K562 (cell line): ENCODE measurements at regions not wholly inside any gene's neighbourhood (a gene's known extent, or its start where the extent isn't known, plus 50 kb on each side); places are given as distances from the start of the nearest gene placed in this dataset.

Experiments used
- ATAC-seq: fragments of 200-7000 bp; cut with Tn5 transposase; 3 replicates; pipeline ENCODE4 v1.9.1; 2020; ENCODE audit warnings: moderate library complexity
- BruUV-seq: library from RNA; stranded (reverse); fragments of 400-500 nt; replicated peaks from 2 replicates; lab custom pipeline; 2021; lab: Mats Ljungman, UMichigan
- CTCF ChIA-PET: fragments of 300-600 bp; formaldehyde crosslinking; extraction: SDS; loops from one replicate; lab custom pipeline; 2021; ENCODE audit warnings: low intra/inter-chr PET ratio; lab: Yijun Ruan, JAX
- POLR2A ChIA-PET: fragments of 300-600, 350-650 bp; sonication (Branson Sonifier 250); formaldehyde crosslinking; extraction: SDS; loops from one replicate; lab custom pipeline; 2021; ENCODE audit warnings: antibody characterized with exemption, inconsistent platforms; lab: Yijun Ruan, JAX
- DNase-seq, 4 experiments: peaks; one replicate each; pipeline versions ENCODE4 v3.0.0 to v3.0.0-alpha.2; 2011 to 2018; ENCODE audit warnings: low spot score in 3 of 4, mixed read lengths in 3 of 4; ENCODE audit errors: extremely low read depth in 1 of 4
- FAIRE-seq: peaks from 2 replicates; lab custom pipeline; 2011; peaks lifted over from hg19 to GRCh38; lab: Jason Lieb, UNC
- H2AFZ ChIP-seq: 2 replicates; pipeline ENCODE4 v1.6.0; 2011; ENCODE audit warnings: low read depth, low read length, control low read depth, inconsistent platforms
- H3K27ac ChIP-seq: fragments of 200-600 bp; 3 replicates; pipeline ENCODE4 v1.8.0; 2011; ENCODE audit warnings: low read depth, mild to moderate bottlenecking, control low read depth, inconsistent platforms, low read length, moderate library complexity, mixed read lengths; ENCODE audit errors: extremely low read depth
- H3K27me3 ChIP-seq, 2 experiments: fragments of 300-600 bp in 1 of 2; 2 replicates in 1 of 2; 3 replicates in 1 of 2; pipeline versions ENCODE4 v1.6.0 to v1.8.0; 2011; ENCODE audit warnings: inconsistent platforms in 2 of 2, low read length in 2 of 2, mild to moderate bottlenecking in 1 of 2, mixed read lengths in 1 of 2, moderate library complexity in 1 of 2; ENCODE audit not compliant: control insufficient read depth in 2 of 2, insufficient read depth in 2 of 2
- H3K36me3 ChIP-seq: fragments of 300-600 bp; 3 replicates; pipeline ENCODE4 v1.8.0; 2011; ENCODE audit warnings: mild to moderate bottlenecking, low read length, inconsistent platforms; ENCODE audit not compliant: control insufficient read depth, insufficient read depth
- H3K4me1 ChIP-seq, 2 experiments: fragments of 200-600 bp in 1 of 2; replicated peaks in 1 of 2; 2 replicates in 1 of 2; 3 replicates in 1 of 2; pipeline versions ENCODE4 v1.5.1 to v1.8.0; 2011; ENCODE audit warnings: inconsistent platforms in 2 of 2, low read length in 2 of 2, mild to moderate bottlenecking in 1 of 2, mixed read lengths in 1 of 2, moderate library complexity in 1 of 2; ENCODE audit not compliant: control insufficient read depth in 2 of 2, insufficient read depth in 2 of 2
- H3K4me2 ChIP-seq: 2 replicates; pipeline ENCODE4 v1.6.1; 2011; ENCODE audit warnings: low read length, control low read depth, inconsistent platforms, mixed read lengths; ENCODE audit not compliant: insufficient read depth
- H3K4me3 ChIP-seq: fragments of 200-600 bp; sonication (generic), shearing (Covaris generic); 2 replicates; pipeline ENCODE4 v1.5.1; 2016; ENCODE audit warnings: control low read depth, inconsistent platforms
- H3K79me2 ChIP-seq: fragments of 200-600 bp; 3 replicates; pipeline ENCODE4 v1.8.0; 2011; ENCODE audit warnings: low read length, inconsistent platforms; ENCODE audit not compliant: control insufficient read depth, insufficient read depth
- H3K9ac ChIP-seq, 2 experiments: 2 replicates each; pipeline versions ENCODE4 v1.6.0 to v1.6.1; 2011; ENCODE audit warnings: low read depth in 2 of 2, low read length in 2 of 2, control low read depth in 1 of 2, inconsistent platforms in 1 of 2, mild to moderate bottlenecking in 1 of 2, mixed read lengths in 1 of 2; ENCODE audit not compliant: insufficient read depth in 1 of 2
- H3K9me1 ChIP-seq: one replicate; pipeline ENCODE4 v1.6.0; 2011; ENCODE audit warnings: inconsistent platforms, mild to moderate bottlenecking, low read length, moderate library complexity; ENCODE audit not compliant: control insufficient read depth, insufficient read depth
- H3K9me3 ChIP-seq: replicated peaks from 2 replicates; pipeline ENCODE4 v1.5.1; 2011; ENCODE audit warnings: low read depth, low read length, inconsistent platforms; ENCODE audit not compliant: control insufficient read depth, insufficient read depth
- H4K20me1 ChIP-seq: replicated peaks from 2 replicates; pipeline ENCODE4 v1.6.1; 2011; ENCODE audit warnings: low read length, inconsistent platforms, mixed read lengths; ENCODE audit not compliant: control insufficient read depth, insufficient read depth
- CBX2 ChIP-seq: fragments of 200-600 bp; sonication (generic); IDR thresholded peaks from one replicate; pipeline ENCODE4 v1.6.1; 2012; ENCODE audit warnings: mild to moderate bottlenecking, low read length, inconsistent platforms; ENCODE audit not compliant: insufficient read depth, poor library complexity, severe bottlenecking
- HNRNPK ChIP-seq: fragments of 200-400 bp; formaldehyde crosslinking; IDR thresholded peaks from one replicate; pipeline ENCODE4 v1.6.1; 2018; ENCODE audit warnings: mild to moderate bottlenecking, low read depth, low read length; ENCODE audit not compliant: poor library complexity, severe bottlenecking
- ILF3 ChIP-seq: fragments of 450-650 bp; IDR thresholded peaks from 2 replicates; pipeline ENCODE4 v1.6.1; 2018; ENCODE audit warnings: antibody characterized with exemption, mild to moderate bottlenecking, moderate library complexity, borderline replicate concordance
- MECOM ChIP-seq: fragments of 250-450 bp; sonication (Bioruptor Pico); IDR thresholded peaks from 2 replicates; pipeline ENCODE4 v1.8.0; 2022; ENCODE audit warnings: inconsistent platforms
- POLR2A ChIP-seq: fragments of 450-650 bp; conservative IDR thresholded peaks from 2 replicates; pipeline ENCODE4 v1.6.1; 2016
- ZNF134 ChIP-seq: fragments of 250-450 bp; sonication (Bioruptor Pico); conservative IDR thresholded peaks from 2 replicates; pipeline ENCODE4 v1.4.0; 2020
- WGBS: fragments of 100-300 bp; shearing (Covaris generic); methylation state at CpG from one replicate; pipeline ENCODE4 v1.1.6; 2016; ENCODE audit warnings: low coverage, mixed read lengths; ENCODE audit not compliant: insufficient coverage; ENCODE audit errors: missing lambda C conversion rate; 5-methylcytosine and 5-hydroxymethylcytosine counted together
- in situ Hi-C: fragments of 300-500 bp; cut with MboI; formaldehyde crosslinking; loops from 4 replicates; pipeline ENCODE4 v1.15.0; 2018; ENCODE audit warnings: inconsistent platforms, mixed read lengths
- intact Hi-C: fragments of 100-400 bp; cut with micrococcal nuclease; formaldehyde crosslinking; loops from 2 replicates; pipeline ENCODE4 v1.14.2; 2022
- TF ChIP-seq, protein P1 (sequence below): sonication (generic); formaldehyde crosslinking; IDR thresholded peaks from 2 replicates; pipeline ENCODE4 v1.8.1; 2023; ENCODE audit warnings: missing genetic modification reagents, mild to moderate bottlenecking, borderline replicate concordance
- TF ChIP-seq, protein P2 (sequence below), 2 experiments: fragments of 450-650 bp in 1 of 2; sonication (generic) in 1 of 2; formaldehyde crosslinking in 1 of 2; IDR thresholded peaks; 2 replicates each; pipeline versions ENCODE4 v1.7.1 to v1.9.0; 2016 to 2022; ENCODE audit warnings: inconsistent platforms in 1 of 2, mild to moderate bottlenecking in 1 of 2, missing genetic modification reagents in 1 of 2

DNA sequence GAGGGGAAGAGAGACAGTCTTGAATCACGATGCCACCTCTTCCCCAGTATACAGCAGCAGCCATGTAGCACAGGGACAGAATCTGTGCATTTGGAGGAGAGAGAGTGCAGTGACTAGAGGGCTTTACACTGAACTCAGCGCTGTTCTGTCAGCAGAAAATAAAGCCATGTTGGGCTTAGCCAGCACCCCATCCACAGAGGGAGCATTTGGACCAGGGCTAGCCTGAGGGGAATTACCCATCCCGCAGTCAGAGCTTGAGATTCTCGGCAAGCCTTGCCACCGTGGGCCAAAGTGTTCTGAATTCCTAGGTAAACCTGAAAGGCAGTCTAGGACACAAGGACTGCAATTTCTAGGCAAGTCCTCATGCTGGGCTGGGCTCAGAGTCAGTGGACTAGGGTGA is 120.4 kb upstream of the CNOT2 start:
- no peak overlapping the region for H3K27ac ChIP-seq
- no peaks in the 10 kb centered on the region for H3K79me2 ChIP-seq
- FAIRE-seq (no peak), ATAC-seq (peak; percentile 51), DNase-seq (no peak)
- intact Hi-C loops (no loop called here), in situ Hi-C loops (no loop called here)
- no peaks in the 10 kb centered on the region for H3K27me3 ChIP-seq
- TF ChIP-seq, protein P1, sequence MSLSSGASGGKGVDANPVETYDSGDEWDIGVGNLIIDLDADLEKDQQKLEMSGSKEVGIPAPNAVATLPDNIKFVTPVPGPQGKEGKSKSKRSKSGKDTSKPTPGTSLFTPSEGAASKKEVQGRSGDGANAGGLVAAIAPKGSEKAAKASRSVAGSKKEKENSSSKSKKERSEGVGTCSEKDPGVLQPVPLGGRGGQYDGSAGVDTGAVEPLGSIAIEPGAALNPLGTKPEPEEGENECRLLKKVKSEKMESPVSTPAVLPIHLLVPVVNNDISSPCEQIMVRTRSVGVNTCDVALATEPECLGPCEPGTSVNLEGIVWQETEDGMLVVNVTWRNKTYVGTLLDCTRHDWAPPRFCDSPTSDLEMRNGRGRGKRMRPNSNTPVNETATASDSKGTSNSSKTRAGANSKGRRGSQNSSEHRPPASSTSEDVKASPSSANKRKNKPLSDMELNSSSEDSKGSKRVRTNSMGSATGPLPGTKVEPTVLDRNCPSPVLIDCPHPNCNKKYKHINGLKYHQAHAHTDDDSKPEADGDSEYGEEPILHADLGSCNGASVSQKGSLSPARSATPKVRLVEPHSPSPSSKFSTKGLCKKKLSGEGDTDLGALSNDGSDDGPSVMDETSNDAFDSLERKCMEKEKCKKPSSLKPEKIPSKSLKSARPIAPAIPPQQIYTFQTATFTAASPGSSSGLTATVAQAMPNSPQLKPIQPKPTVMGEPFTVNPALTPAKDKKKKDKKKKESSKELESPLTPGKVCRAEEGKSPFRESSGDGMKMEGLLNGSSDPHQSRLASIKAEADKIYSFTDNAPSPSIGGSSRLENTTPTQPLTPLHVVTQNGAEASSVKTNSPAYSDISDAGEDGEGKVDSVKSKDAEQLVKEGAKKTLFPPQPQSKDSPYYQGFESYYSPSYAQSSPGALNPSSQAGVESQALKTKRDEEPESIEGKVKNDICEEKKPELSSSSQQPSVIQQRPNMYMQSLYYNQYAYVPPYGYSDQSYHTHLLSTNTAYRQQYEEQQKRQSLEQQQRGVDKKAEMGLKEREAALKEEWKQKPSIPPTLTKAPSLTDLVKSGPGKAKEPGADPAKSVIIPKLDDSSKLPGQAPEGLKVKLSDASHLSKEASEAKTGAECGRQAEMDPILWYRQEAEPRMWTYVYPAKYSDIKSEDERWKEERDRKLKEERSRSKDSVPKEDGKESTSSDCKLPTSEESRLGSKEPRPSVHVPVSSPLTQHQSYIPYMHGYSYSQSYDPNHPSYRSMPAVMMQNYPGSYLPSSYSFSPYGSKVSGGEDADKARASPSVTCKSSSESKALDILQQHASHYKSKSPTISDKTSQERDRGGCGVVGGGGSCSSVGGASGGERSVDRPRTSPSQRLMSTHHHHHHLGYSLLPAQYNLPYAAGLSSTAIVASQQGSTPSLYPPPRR (CRISPR knock-in tag): no peak
- TF ChIP-seq CBX2 (no peak), HNRNPK (no peak), POLR2A (no peak), MECOM (CRISPR knock-in tag) (no peak), ZNF134 (CRISPR knock-in tag) (no peak), ILF3 (no peak)
- TF ChIP-seq, protein P2, sequence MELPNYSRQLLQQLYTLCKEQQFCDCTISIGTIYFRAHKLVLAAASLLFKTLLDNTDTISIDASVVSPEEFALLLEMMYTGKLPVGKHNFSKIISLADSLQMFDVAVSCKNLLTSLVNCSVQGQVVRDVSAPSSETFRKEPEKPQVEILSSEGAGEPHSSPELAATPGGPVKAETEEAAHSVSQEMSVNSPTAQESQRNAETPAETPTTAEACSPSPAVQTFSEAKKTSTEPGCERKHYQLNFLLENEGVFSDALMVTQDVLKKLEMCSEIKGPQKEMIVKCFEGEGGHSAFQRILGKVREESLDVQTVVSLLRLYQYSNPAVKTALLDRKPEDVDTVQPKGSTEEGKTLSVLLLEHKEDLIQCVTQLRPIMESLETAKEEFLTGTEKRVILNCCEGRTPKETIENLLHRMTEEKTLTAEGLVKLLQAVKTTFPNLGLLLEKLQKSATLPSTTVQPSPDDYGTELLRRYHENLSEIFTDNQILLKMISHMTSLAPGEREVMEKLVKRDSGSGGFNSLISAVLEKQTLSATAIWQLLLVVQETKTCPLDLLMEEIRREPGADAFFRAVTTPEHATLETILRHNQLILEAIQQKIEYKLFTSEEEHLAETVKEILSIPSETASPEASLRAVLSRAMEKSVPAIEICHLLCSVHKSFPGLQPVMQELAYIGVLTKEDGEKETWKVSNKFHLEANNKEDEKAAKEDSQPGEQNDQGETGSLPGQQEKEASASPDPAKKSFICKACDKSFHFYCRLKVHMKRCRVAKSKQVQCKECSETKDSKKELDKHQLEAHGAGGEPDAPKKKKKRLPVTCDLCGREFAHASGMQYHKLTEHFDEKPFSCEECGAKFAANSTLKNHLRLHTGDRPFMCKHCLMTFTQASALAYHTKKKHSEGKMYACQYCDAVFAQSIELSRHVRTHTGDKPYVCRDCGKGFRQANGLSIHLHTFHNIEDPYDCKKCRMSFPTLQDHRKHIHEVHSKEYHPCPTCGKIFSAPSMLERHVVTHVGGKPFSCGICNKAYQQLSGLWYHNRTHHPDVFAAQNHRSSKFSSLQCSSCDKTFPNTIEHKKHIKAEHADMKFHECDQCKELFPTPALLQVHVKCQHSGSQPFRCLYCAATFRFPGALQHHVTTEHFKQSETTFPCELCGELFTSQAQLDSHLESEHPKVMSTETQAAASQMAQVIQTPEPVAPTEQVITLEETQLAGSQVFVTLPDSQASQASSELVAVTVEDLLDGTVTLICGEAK (IDR thresholded peaks at IDR 0.05): no peak
- TF ChIP-seq, protein P2 (CRISPR knock-in tag; IDR thresholded peaks at IDR 0.05): no peak
- no peak overlapping the region for H3K9ac ChIP-seq
- no peaks in the 10 kb centered on the region for H3K9me3 ChIP-seq
- no peak overlapping the region for H3K4me3 ChIP-seq
- H3K9me1 ChIP-seq: no peaks in the 10 kb centered on the region
- ChIA-PET CTCF (no interaction called here), POLR2A (no interaction called here)
- 6% methylated on average over 5 of the region's 5 CpGs for WGBS
- H3K4me2 ChIP-seq: no peak overlapping the region
- no peaks in the 10 kb centered on the region for H3K36me3 ChIP-seq
- 0 out of 2 replicates have a peak overlapping the region, but pooled peaks have one; percentile 55 for H2AFZ ChIP-seq
- BruUV-seq: no TSS peak
- no peaks in the 10 kb centered on the region for H4K20me1 ChIP-seq
- no peaks in the 10 kb centered on the region for H3K4me1 ChIP-seq
